Esophagus muscularis mucosa (tissue), 4 donors: ENCODE measurements at regions not wholly inside any gene's neighbourhood (a gene's known extent, or its start where the extent isn't known, plus 50 kb on each side); places are given as distances from the start of the nearest gene placed in this dataset.

Source experiments
- CTCF ChIP-seq, 3 experiments: fragments of 200-600 bp in 2 of 3; fragments of 450-650 bp in 1 of 3; sonication (generic) in 2 of 3; IDR thresholded peaks; one replicate each; pipeline ENCODE4 v1.5.1; 2017 to 2019; ENCODE audit warnings: antibody characterized with exemption in 3 of 3, mild to moderate bottlenecking in 2 of 3, moderate library complexity in 1 of 3
- EP300 ChIP-seq: sonication (generic); formaldehyde crosslinking; IDR thresholded peaks from one replicate; pipeline ENCODE4 v1.6.1; 2017; ENCODE audit warnings: antibody characterized with exemption
- POLR2A ChIP-seq: fragments of 450-650 bp; IDR thresholded peaks from one replicate; pipeline ENCODE4 v1.6.1; 2017; ENCODE audit warnings: antibody characterized with exemption, moderate library complexity, mild to moderate bottlenecking, low read depth
- POLR2AphosphoS5 ChIP-seq, 2 donors: sonication (generic); formaldehyde crosslinking; IDR thresholded peaks; one replicate each; pipeline ENCODE4 v1.6.1; 2017; ENCODE audit warnings: antibody characterized with exemption in 2 of 2

- TF ChIP-seq POLR2A (no peak), CTCF (IDR thresholded peaks at IDR 0.05) (no peak), EP300 (no peak), POLR2AphosphoS5 (IDR thresholded peaks at IDR 0.05) (no peak)
Observed at GRCh38 chr4:3896441-3896840, 130.3 kb downstream of the ADRA2C start.
